HepG2 (cell line): ENCODE measurements at regions not wholly inside any gene's neighbourhood (a gene's known extent, or its start where the extent isn't known, plus 50 kb on each side); places are given as distances from the start of the nearest gene placed in this dataset.
"Not testable (repeated sequence)": the region's sequence is repeated elsewhere in the genome, so short reads cannot be mapped to it uniquely, and the experiment has no call there.

Experiments
- CREB1 ChIP-seq, 2 experiments: fragments of 450-650 bp in 1 of 2; IDR thresholded peaks; 2 replicates each; pipeline ENCODE4 v1.6.1; 2016 to 2017; ENCODE audit warnings: control low read depth in 1 of 2, mild to moderate bottlenecking in 1 of 2, missing compliant biosample characterization in 1 of 2, missing genetic modification characterization in 1 of 2
- EP300 ChIP-seq, 3 experiments: sonication (generic) in 1 of 3; formaldehyde crosslinking in 1 of 3; IDR thresholded peaks; 2 replicates each; pipeline versions ENCODE4 v1.5.1 to v1.6.1; 2011 to 2020; ENCODE audit warnings: low read depth in 2 of 3, low read length in 2 of 3, borderline replicate concordance in 1 of 3, improper control_type of control experiment in 1 of 3, mild to moderate bottlenecking in 1 of 3, missing genetic modification reagents in 1 of 3, moderate library complexity in 1 of 3
- ETS1 ChIP-seq: sonication (generic); formaldehyde crosslinking; IDR thresholded peaks from 2 replicates; pipeline ENCODE4 v1.4.0; 2020; ENCODE audit warnings: missing genetic modification reagents
- HNRNPLL ChIP-seq: fragments of 200-400 bp; formaldehyde crosslinking; IDR thresholded peaks from 2 replicates; pipeline ENCODE4 v1.6.1; 2017; ENCODE audit warnings: mild to moderate bottlenecking, low read depth, low read length; ENCODE audit not compliant: poor library complexity, severe bottlenecking
- JUNB ChIP-seq: sonication (generic); formaldehyde crosslinking; IDR thresholded peaks from 2 replicates; pipeline ENCODE4 v1.8.0; 2022; ENCODE audit warnings: missing genetic modification reagents, mild to moderate bottlenecking, borderline replicate concordance
- POLR2AphosphoS5 ChIP-seq: IDR thresholded peaks from 2 replicates; pipeline ENCODE4 v1.6.1; 2012; ENCODE audit warnings: low read depth, low read length
- TRIM24 ChIP-seq: sonication (generic); formaldehyde crosslinking; IDR thresholded peaks from 2 replicates; pipeline ENCODE4 v1.8.0; 2022; ENCODE audit warnings: mild to moderate bottlenecking, missing genetic modification reagents
- ZNF737 ChIP-seq: sonication (generic); formaldehyde crosslinking; IDR thresholded peaks from 2 replicates; pipeline ENCODE4 v1.5.0; 2020; ENCODE audit warnings: missing genetic modification reagents, mild to moderate bottlenecking, borderline replicate concordance

GRCh38 chr9:138203872-138204271 lies 326.3 kb downstream of the CACNA1B start:
- not testable (repeated sequence) for TF ChIP-seq EP300 (IDR thresholded peaks at IDR 0.05; ENCODE audit: low read depth in 2 of 2, low read length in 2 of 2); EP300 (CRISPR knock-in tag; IDR thresholded peaks at IDR 0.05; ENCODE audit: borderline replicate concordance); TRIM24 (CRISPR knock-in tag); JUNB (CRISPR knock-in tag); ZNF737 (CRISPR knock-in tag); ETS1 (CRISPR knock-in tag); POLR2AphosphoS5; CREB1 (IDR thresholded peaks at IDR 0.05); CREB1 (CRISPR knock-in tag; IDR thresholded peaks at IDR 0.05); HNRNPLL
